ENCODE measurements at regions not wholly inside any gene's neighbourhood (a gene's known extent, or its start where the extent isn't known, plus 50 kb on each side); places are given as distances from the start of the nearest gene placed in this dataset.
A peak's percentile ranks its signal among the peaks of the same experiment; 100 is the strongest.

DNA sequence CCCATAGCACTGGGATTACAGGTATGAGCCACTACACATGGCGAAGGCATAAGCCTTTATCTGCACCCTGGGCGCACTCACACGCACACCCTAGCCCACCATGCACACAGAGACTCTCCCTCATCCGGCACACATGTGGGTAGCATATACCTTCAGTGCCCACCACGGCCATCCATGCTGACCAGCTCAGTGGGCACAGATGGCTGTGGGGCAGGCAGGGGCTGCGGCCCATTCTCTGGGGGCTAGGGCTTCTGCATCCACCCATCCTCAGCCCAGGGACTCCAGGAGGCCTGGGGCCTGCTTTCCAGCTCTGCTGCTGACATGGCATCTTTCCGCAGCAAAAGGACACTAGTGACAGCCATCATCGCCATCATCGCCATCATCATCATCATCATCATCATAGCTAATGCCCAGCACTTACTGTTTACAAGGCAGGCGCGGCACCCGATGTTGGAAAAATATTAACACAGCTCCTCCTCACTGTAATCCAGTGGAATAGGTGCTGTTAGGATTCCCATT is 111.2 kb downstream of the NCOR2 start:
- DNase-seq = no peak

DNA sequence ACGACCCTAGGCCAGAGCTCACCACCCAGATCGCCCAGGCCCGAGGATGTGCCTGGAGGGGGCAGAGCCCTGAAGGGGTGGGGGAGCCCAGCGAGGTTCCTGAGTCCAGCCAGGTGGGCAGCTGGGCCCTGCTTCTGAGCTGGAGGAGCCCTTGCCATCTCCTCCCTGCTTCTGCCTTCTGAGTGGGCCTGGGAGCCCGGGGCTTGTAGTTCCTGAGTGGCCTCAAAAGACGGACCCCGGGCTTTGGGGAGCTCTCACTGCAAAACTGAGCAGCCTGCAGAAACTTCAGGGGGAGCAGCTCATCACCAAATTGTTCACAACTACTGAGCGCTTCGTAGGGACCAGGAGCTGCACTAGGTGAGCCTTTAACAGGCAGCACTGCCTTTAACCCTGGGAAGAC is 112.1 kb downstream of the NCOR2 start:
- DNase-seq = no peak

DNA sequence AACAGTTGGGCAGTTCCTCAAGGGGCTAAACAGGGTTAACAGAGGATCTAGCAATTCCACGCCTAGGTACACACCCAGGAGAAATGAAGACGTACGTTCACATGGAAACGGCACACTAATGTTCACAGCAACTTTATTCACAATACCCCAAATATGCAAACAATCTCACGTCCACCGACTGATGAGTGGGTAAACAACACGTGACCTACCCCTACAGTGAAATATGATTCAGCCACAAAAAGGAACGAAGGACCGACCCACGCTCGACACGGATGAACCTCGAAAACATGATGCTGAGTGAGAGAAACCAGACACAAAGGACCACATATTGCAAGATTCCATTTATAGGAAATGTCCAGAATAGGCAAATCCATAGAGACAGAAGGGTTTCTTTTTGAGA is 112.7 kb downstream of the NCOR2 start:
- no peak for DNase-seq

DNA sequence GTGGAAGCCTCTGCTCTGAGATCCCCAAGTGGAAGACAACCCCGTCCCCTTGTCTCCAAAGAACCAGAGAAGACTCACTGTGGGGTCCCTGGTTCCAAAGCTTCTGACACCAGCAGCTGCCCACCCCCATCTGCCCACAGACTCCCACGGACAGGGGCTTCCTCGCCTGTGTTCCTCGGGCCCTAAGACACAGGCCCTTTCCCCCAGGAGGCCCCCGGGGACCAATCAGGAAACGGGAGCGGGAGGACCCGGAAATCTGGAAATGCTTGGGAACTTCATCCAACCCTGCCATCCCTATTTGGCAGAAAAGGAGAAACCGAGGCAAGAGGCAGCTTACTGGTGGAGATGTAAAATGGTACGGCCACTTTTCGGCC is 113.1 kb downstream of the NCOR2 start:
- no peak for DNase-seq

DNA sequence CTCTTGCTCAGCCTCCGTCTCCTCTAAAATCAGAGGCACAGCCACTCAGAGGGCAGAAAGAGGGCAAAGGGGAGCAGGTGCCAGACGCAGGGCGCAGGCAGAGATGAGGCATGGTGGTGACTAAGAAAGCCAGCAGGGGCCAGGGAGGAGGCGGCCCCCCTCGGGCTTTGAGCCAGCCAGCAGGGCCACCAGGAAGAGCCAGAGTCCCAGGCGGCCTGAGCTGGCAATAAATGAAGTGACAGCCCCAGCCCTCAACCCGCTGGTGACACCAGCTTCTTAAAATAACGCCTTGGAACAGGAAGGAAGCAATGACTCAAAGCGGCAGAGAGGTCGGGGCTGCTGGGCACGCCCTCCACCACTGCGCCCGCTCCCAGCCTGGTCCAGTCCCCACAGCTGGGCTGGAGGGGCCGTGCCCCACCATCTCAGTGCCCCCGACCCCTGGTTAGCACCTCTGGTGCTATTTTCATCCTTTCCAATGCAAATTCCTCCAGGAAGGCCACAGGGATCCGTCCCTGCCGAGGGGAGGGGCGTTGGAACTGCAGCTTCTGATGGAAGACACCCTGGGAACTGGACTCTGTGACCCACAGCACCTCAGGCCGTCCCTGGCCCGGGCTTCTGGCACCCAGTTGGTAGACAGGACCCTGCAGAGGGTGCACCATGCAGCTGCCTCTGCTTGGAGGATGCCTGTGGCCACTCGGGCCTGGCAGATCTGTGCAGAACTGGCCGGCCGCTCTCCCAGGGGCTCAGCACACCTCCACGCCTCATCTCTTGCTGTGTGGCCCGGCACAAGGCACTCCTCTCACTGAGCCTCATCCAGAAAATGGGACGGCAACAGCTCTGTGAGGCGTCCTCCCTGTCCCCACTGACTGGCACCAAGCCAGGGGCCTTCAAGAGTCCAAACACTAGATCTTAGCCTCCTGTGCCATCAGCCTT is 113.7 kb downstream of the NCOR2 start:
- DNase-seq = peak; percentile 98

DNA sequence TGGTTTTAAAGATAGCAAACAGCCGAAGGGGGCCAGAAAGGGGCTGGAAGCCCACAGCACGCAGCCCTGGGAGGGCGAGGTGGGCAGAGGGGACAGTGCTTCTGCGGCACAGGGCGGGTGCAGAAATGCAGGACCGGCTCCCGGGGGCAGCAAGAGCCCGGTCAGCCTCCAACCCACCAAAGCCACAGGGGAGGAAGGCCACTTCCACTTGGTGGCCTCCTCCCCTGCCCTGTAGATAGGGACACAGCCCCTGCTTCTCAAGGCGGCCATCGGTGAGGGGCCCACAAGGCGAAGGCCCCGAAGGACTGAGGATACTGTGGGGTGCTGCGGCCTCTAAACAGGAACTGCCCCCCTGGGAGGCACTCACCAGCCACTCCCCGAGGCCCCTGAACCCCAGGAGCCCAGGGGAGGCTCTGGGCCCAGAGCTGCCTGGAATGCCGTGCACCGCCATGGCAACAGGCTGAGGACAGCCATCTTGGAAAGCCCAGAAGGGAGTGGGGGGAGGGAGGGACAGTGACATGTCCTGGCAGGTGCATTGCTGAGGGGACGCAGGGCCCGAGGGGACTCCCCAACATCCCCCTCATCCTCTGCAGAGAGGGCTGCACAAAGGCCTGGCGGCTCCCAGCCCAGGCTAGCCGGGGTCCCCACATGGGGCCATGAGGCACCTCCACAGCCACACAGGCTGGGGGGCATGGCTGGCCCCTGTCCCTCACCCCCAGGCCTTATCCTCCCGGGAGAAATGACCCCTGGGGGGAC is 114.7 kb downstream of the NCOR2 start:
- no peak for DNase-seq

DNA sequence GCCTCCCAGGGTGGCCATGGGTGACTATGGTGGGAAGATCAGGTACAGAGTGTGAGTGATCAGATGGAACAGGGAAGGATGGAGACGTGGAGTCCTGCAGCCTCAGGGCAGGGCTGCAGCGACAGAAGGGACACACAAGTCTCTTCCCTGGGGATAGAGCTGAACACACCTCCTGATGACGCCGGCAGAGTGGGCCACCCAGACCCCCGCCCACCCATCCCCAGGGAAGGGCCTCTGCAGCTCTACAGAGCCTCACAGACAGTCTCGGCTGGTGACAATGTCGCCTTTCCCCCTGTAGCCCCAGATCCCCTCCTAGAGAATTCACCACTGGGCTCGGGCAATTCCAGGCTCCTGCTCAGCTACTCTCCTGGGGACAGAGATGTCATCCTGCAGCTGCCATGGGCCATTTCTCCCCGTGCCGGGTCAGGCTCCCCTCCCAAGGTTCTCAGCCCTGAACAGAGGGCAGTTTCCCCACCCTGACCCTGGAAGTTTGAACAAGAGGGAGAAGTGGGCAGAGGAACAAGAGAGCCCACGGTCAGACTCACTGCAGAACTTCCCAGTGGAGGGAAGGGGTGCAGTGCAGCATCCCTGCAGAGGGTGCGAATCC is 115.7 kb downstream of the NCOR2 start:
- DNase-seq = no peak

DNA sequence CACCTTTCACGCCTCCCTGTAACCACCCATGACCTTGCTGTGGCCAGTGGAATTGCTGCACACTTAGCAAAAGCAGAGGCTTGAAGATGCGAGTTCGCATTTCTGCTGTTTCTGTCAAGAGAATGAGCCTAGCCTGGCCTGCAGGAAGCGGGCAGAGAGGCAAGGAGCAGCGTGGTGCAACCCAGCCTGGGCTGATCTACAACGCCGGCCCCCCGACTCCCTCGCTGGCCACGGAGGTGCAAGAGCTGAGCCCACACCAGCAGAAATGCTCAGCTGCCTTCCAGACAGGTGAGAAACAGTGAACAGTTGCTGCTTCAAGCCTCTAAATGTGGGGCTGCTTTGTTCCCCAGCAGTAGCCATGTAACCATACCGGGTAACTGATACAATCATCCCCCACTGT is 116.4 kb downstream of the NCOR2 start:
- no peak for DNase-seq

DNA sequence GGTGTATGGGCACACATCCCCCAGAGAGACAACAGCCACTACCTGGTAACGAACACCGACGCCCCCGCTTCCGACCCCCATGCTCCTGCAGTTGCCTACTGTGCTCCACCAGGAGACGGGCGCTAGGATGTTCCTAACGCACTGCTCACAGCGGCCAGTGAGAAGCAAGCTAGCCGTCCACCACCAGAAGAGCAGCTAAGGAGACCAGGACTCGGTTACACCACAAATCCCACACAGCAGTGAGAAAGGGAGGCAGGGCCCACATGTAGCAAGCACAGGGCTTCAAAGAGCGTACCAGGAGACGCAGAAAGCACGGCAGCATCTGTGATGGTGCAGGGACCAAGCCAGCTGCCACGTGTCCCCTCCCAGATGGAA is 117.0 kb downstream of the NCOR2 start:
- DNase-seq = no peak

DNA sequence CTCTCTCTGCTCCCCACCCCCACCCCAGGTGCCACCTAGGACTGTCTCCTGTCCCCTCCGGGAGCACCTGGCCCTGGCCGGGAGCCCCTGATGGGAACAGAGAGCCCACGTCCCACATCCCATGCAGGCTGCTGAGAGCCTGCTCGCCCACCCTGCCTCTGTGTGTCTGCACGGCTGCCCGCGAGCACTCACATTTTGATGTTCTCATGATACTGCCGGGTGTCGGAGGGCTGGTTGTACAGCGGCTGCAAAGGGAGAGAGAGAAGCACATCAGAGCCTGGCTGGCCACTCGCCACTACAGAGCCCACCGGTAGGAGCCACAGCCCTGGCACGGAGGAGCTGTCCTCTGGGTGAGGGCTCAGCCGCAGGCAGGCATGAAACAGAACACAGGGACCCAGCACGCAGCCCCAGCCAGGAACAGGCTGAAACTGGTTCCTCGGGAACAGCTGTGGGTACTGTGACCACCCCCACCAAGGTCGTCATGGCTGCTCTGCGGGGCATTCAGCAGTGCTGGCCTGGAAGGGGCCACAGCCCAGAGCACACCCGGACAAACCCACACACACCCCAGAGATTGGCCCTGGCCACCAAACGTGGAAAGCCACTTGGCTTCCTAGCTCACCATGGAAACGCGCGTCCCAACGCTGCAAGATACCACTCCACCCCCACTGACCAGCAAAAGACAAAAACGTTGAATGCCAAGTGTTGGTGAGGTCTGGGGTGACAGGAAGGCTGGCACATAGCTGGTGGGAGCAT is 117.6 kb downstream of the NCOR2 start:
- DNase-seq = no peak

DNA sequence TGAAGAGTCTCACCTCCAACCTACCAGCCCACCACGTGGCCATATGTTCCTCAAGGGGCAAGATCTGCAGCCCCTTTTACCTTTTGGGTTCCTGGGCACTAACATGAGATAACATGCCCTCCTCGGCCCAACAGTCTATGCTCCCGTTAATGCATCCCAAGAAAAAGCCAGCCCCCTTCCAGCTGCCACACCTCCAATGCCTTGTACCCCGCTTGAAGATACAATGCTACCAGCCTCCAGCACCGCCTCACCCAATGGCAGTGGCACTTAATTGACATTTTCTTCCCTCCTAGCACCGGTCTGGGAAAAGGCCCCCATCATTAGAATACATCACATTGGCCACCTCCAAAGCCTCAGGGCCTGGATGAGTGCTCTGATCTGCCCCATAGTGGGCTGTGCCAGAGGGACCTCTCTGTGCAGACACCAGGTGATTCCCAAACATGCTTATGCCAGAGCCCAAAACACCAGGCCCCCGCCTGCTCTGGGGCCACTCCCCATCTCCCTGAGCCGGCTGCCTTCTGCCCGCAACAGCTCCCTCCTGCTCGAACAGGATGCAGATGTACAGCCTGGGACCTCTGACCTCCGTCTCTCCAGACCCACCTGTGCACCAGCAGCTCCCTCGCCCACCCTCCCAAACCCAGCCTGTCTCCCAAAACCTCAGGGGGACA is 118.3 kb downstream of the NCOR2 start:
- DNase-seq = no peak

DNA sequence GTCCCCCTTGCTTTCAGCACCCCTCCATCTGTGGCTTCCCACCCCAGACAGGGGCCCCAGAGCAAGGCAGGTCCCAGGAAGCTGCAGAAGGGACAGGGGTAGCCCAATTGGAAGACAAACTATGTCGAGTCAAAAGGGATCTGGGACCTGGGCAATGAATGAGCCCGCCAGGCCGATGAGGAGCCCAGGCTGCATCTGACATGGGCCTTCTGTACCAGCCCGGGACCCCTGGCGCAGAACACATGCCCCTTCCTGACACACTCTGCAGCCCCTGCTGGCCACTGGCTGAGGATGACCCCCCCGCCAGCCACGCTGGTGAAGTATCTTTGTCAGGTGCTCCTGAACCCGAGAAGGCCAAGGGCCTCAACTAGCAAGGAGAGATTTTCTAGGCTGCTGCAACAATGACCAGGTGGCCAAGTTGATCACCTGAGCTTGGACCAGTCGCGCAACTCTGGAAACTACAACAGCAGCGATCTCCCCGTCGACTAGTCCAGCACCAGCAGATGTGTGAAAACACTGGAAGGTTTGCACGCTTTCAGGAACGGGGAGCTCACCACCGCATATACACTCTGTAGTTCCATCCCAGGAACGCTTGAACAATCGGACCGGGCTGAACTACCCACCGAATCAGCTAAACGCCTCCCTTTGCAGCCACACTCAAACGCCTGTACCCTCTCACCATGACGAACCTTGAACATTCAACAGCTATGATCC is 119.0 kb downstream of the NCOR2 start:
- no peak for DNase-seq

DNA sequence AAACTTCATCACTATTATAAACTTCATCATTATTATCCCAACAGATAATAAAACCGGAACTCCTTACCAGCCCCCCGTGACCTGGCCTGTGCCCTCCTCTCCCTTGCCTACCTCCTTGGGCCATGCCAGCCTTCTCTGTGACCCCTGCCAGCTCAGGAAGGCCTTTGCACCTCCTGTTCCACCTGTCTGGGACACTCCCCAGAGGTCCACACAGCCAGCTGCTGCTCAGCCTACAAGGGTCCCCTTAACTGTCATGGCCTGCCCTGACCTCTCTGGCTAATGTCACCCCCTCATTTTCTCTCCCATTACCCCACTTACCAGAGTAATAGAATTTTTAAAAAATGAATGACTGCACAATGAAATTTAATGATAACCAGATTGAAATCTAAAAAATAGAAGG is 121.0 kb downstream of the NCOR2 start:
- DNase-seq = no peak

DNA sequence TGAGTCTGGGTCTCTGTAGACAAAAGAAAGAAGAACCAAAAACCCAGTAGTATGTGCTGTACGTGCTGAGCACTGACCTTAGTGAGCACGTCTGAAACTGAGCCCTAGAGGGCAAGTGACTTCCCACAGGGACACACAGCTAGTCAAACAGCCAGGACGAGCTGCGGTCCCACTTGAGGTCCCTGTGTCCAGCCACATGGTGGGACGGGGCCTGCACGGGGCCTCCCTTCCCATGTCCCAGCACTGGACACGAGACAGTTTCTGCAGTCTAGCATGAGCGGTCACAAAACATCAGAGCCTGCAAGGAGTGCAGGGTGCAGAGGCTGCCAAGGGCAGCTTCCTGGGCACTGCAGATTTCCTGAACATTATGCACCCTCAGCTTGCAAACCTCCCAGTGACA is 121.6 kb downstream of the NCOR2 start:
- no peak for DNase-seq

DNA sequence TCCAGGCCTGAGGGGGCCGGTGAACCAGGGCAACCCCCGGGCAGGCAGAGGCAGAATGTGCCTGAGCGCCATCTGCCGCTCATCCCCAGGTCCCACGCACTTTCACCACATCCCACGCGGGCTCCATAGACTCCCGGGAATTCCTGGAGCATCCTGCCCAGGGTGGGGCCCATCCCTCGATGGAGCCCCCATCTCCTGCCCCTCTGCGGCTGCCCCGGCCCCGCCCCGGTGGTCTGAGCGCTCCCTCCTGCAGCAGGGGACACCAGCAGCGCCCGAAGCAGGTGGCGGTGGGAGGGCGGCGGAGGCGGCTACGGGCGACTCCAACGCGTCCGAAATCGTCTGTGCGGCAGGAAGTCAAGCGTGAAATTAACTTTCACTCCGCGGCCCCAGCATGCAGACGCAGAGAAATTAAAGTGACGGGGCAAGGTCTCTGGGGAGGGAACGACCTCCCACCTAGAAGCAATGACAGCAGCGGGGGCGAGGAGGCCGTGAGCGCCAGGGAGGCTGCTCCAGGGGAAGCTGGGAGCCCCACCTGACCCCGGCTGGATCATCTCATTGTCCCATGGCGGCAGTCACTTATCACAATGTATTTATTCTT is 122.2 kb downstream of the NCOR2 start:
- no peak for DNase-seq

DNA sequence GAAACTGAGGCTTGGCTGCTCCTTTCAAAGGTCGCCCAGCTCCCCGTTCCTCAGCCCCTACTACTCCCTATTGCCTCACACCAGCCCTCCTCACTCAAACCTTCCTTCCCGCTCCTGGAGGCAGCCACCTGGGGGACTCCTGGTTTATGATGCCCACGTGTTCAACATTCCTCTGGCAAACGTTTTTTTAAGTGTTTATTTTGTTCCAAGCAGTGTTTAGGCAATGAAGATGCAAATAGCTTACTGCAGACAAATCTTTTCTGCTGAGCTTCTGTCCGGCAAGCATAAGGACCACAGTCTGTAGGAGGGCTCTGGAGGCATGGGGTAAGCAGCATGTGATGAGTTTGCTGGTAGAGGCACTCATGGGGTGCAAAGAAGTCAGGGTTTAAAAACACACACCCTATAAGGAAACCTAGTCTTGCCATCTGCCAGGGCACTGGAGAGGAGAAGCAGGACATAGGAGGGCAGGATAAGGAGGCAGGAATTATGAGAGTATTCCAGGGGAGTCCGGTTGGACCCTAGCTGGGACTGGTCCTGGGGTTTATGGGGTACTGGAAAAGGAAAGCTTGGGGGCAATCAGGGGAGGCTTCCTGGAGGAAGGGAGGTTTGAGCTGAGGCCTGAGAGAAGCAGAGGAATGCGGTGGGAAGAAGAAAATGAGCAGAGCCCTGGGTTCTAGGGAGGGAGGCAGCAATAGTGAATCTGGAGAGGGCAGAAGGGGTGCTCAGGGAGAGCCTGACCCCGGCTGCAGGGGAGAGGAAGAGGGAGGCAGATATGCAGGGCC is 123.3 kb downstream of the NCOR2 start:
- DNase-seq = no peak

DNA sequence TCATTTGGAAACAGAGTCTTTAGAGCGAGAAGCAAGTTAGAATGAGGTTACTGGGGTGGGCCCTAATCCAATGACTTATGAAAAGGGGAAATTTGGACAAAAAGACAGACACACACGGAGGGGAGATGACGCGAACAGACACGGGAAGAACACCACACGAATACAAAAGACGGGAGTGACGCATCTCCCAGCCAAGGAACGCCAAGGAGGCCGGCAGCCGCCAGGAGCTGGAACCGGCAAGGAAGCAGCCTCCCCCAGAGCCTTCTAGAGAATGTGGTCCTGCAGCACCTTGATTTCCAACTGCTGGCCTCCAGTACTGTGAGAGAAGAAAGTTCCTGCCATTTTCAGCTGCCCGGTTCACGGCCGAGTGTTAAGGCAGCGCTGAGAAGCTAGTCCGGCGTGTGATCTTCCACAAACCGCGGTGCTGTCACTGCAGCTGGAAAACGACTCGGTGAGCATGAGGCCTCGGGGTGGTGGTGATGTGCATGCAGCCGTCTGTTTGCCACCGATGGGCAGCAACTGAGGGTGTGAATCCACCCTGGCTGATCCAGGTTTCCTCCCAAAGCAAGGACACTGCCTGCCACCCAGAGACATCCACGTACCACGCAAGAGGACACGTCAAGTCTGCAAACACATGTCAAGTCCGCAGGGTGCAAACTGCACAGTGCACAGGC is 124.5 kb downstream of the NCOR2 start:
- DNase-seq = no peak

DNA sequence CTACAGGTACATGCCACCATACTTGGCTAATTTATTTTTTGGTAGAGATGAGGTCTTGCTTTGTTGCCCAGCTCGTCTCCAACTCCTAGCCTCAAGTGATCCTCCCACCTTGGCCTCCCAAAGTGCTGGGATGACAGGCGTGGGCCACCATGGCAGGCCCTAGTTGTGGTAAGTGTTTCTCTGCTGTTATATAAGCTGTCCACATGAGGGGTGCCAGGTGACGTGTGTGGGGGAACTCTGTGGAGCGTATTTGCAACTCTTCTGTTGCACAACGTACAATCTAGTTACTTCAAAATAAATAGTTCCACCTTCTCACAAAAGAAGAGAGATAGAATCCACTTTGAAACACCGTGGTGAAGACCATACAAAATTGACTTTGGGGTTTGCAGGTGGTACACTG is 125.1 kb downstream of the NCOR2 start:
- no peak for DNase-seq

DNA sequence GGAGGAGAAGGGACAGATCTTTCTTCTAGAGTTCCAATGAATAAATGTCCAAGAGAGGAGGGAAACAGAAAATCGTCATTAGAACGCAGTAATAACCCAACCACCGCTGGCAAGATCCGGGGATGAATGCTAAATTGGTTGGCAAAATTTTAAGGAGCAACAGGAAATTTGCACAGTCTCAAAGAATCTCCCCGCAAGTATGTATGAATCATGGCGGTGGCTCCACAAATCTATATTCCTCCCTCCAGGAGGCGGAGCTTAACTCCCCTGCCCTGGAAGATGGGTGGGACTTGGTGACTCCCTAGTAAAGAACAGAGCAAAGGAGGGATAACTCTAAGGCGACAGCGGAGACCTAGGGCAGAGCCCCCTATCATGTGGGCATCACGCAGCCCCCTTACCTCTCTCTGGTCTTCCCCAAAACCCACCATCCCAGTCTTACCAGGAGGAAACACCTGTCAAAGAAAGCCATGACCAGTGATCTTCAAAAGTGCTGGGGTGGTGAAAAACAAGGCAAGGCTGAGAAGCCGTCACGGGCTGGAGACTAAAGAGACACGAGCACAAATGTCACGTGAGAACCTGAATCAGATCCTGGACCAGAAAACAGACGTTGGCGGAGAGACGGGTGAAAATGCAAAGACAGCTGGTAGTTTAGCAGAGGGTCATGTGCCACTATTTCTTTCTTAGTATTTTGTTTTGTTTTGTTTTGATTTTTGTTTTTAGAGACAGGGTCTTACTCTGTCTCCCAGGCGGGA is 125.8 kb downstream of the NCOR2 start:
- no peak for DNase-seq

Data from 8988T (cell line).